Glomerular endothelial cell (primary cell): ENCODE measurements at regions not wholly inside any gene's neighbourhood (a gene's known extent, or its start where the extent isn't known, plus 50 kb on each side); places are given as distances from the start of the nearest gene placed in this dataset.

Experiments
- DNase-seq: peaks from one replicate; pipeline ENCODE4 v3.0.0-alpha.2; 2011; ENCODE audit warnings: low read depth, low spot score; ENCODE audit errors: extremely low read depth

GRCh38 chr20:19944772-19945459, 72.2 kb upstream of the NAA20 start:
- no peak for DNase-seq

GRCh38 chr20:19945732-19946670, 71.2 kb upstream of the NAA20 start:
- no peak for DNase-seq

GRCh38 chr20:19947611-19948264, 69.4 kb upstream of the NAA20 start:
- DNase-seq: no peak

GRCh38 chr20:19949195-19949867, 67.8 kb upstream of the NAA20 start:
- DNase-seq: no peak

GRCh38 chr20:19950042-19950441, 67.1 kb upstream of the NAA20 start:
- DNase-seq: no peak

GRCh38 chr20:19952392-19952791, 64.8 kb upstream of the NAA20 start:
- DNase-seq: no peak

GRCh38 chr20:19953606-19954005, 63.6 kb upstream of the NAA20 start:
- DNase-seq: no peak

- no peak for DNase-seq
These were observed 60.2 kb upstream of the NAA20 start for GRCh38 chr20:19956976-19957375.

- no peak for DNase-seq
These were observed 58.9 kb upstream of the NAA20 start for GRCh38 chr20:19958219-19958618.

GRCh38 chr20:19958928-19959327, 58.2 kb upstream of the NAA20 start:
- no peak for DNase-seq

GRCh38 chr20:19960745-19961144, 56.4 kb upstream of the NAA20 start:
- no peak for DNase-seq

- DNase-seq: no peak
These were observed 55.9 kb upstream of the NAA20 start for GRCh38 chr20:19961293-19961692.

- DNase-seq: no peak
These were observed 54.2 kb upstream of the NAA20 start for GRCh38 chr20:19962958-19963357.

- no peak for DNase-seq
These were observed 52.6 kb upstream of the NAA20 start for GRCh38 chr20:19964289-19965265.

GRCh38 chr20:19966840-19967239, 50.3 kb upstream of the NAA20 start:
- no peak for DNase-seq
